ENCODE measurements at regions not wholly inside any gene's neighbourhood (a gene's known extent, or its start where the extent isn't known, plus 50 kb on each side); places are given as distances from the start of the nearest gene placed in this dataset.

DNA sequence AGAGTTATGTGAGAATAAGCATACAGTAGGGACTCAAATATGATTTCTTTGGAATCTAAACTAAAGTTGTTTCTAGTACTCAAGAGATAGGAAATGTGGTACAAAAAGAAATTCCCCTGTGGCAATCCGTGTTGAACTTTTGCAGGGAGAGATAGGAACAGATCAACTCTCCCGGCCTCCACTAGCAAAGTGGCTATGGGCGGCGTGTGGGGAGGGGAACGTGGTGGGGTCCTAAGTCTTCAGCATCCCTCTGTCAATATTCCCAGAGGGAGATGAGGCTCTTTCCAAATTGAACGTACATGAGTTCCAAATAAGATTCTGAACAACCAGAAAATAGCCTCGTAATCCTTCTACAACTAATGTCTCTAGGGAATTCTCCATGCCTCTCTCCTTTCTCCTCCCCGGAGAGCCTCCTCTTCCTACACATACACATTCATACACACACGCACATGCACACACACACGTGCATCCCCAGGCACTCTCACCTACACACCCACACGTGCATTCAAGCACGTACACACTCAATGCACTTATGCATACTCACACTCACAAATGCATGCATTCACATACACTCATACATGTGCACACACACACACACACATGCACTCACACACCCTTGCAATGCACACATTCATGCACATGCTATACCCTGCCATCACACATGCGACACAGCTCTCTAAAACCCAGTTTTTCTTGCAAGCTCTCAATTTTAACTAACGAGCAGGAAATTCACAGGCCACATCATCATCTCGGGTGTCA, 244.8 kb downstream of the MAF start:
- TF ChIP-seq, protein P1, sequence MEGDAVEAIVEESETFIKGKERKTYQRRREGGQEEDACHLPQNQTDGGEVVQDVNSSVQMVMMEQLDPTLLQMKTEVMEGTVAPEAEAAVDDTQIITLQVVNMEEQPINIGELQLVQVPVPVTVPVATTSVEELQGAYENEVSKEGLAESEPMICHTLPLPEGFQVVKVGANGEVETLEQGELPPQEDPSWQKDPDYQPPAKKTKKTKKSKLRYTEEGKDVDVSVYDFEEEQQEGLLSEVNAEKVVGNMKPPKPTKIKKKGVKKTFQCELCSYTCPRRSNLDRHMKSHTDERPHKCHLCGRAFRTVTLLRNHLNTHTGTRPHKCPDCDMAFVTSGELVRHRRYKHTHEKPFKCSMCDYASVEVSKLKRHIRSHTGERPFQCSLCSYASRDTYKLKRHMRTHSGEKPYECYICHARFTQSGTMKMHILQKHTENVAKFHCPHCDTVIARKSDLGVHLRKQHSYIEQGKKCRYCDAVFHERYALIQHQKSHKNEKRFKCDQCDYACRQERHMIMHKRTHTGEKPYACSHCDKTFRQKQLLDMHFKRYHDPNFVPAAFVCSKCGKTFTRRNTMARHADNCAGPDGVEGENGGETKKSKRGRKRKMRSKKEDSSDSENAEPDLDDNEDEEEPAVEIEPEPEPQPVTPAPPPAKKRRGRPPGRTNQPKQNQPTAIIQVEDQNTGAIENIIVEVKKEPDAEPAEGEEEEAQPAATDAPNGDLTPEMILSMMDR (IDR thresholded peaks at IDR 0.05; ENCODE audit: low read depth, low read length, missing input control) = no peak
- TF ChIP-seq YY1 (IDR thresholded peaks at IDR 0.05) (no peak), GABPA (IDR thresholded peaks at IDR 0.05 in 1 of 2, conservative IDR thresholded peaks at IDR 0.05 in 1 of 2) (no peak), JUND (IDR thresholded peaks at IDR 0.05) (no peak), SP1 (IDR thresholded peaks at IDR 0.05) (no peak), HNF4G (IDR thresholded peaks at IDR 0.05) (no peak), RAD21 (IDR thresholded peaks at IDR 0.05) (no peak), NR2F2 (IDR thresholded peaks at IDR 0.05) (no peak), TAF1 (conservative IDR thresholded peaks at IDR 0.05) (no peak), EGR1 (IDR thresholded peaks at IDR 0.05; ENCODE audit: low read depth in 2 of 2) (no peak)
- TF ChIP-seq, protein P2, sequence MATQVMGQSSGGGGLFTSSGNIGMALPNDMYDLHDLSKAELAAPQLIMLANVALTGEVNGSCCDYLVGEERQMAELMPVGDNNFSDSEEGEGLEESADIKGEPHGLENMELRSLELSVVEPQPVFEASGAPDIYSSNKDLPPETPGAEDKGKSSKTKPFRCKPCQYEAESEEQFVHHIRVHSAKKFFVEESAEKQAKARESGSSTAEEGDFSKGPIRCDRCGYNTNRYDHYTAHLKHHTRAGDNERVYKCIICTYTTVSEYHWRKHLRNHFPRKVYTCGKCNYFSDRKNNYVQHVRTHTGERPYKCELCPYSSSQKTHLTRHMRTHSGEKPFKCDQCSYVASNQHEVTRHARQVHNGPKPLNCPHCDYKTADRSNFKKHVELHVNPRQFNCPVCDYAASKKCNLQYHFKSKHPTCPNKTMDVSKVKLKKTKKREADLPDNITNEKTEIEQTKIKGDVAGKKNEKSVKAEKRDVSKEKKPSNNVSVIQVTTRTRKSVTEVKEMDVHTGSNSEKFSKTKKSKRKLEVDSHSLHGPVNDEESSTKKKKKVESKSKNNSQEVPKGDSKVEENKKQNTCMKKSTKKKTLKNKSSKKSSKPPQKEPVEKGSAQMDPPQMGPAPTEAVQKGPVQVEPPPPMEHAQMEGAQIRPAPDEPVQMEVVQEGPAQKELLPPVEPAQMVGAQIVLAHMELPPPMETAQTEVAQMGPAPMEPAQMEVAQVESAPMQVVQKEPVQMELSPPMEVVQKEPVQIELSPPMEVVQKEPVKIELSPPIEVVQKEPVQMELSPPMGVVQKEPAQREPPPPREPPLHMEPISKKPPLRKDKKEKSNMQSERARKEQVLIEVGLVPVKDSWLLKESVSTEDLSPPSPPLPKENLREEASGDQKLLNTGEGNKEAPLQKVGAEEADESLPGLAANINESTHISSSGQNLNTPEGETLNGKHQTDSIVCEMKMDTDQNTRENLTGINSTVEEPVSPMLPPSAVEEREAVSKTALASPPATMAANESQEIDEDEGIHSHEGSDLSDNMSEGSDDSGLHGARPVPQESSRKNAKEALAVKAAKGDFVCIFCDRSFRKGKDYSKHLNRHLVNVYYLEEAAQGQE (IDR thresholded peaks at IDR 0.05) = no peak
